GM23248 (cell line): ENCODE measurements at regions not wholly inside any gene's neighbourhood (a gene's known extent, or its start where the extent isn't known, plus 50 kb on each side); places are given as distances from the start of the nearest gene placed in this dataset.

Experiments used
- DNase-seq: peaks from one replicate; pipeline ENCODE4 v3.0.0-alpha.2; 2015
- H2AFZ ChIP-seq: fragments of 200-600 bp; sonication (generic); 2 replicates; pipeline ENCODE4 v1.6.1; 2016; ENCODE audit warnings: antibody characterized with exemption
- H3F3A ChIP-seq: fragments of 200-600 bp; sonication (generic); 2 replicates; pipeline ENCODE4 v1.6.1; 2016; ENCODE audit warnings: mild to moderate bottlenecking, antibody characterized with exemption, mixed run types; ENCODE audit not compliant: insufficient read depth
- H3K27ac ChIP-seq: fragments of 200-600 bp; sonication (generic); 2 replicates; pipeline ENCODE4 v1.5.1; 2016; ENCODE audit warnings: mild to moderate bottlenecking
- H3K27me3 ChIP-seq: fragments of 200-600 bp; sonication (generic); replicated peaks from 2 replicates; pipeline ENCODE4 v1.6.1; 2016; ENCODE audit warnings: mild to moderate bottlenecking; ENCODE audit not compliant: insufficient read depth
- H3K36me3 ChIP-seq: fragments of 200-600 bp; sonication (generic); 2 replicates; pipeline ENCODE4 v1.6.1; 2016; ENCODE audit warnings: low read depth, mild to moderate bottlenecking
- H3K4me1 ChIP-seq: fragments of 200-600 bp; sonication (generic); 2 replicates; pipeline ENCODE4 v1.6.1; 2016; ENCODE audit warnings: mild to moderate bottlenecking; ENCODE audit not compliant: insufficient read depth
- H3K4me2 ChIP-seq: fragments of 200-600 bp; sonication (generic); one replicate; pipeline ENCODE4 v1.6.1; 2016; ENCODE audit warnings: mild to moderate bottlenecking; ENCODE audit not compliant: unreplicated experiment
- H3K4me3 ChIP-seq: fragments of 200-600 bp; sonication (generic); 2 replicates; pipeline ENCODE4 v1.5.1; 2016; ENCODE audit warnings: mild to moderate bottlenecking
- H3K79me2 ChIP-seq: fragments of 200-600 bp; sonication (generic); 2 replicates; pipeline ENCODE4 v1.6.1; 2016; ENCODE audit warnings: mild to moderate bottlenecking; ENCODE audit not compliant: insufficient read depth
- H3K9ac ChIP-seq: fragments of 200-600 bp; sonication (generic); 2 replicates; pipeline ENCODE4 v1.6.1; 2016; ENCODE audit warnings: mild to moderate bottlenecking
- H3K9me2 ChIP-seq: fragments of 200-600 bp; sonication (generic); 2 replicates; pipeline ENCODE4 v1.6.1; 2016; ENCODE audit warnings: mixed run types, mild to moderate bottlenecking, moderate library complexity; ENCODE audit not compliant: insufficient read depth
- H3K9me3 ChIP-seq: fragments of 200-600 bp; sonication (generic); one replicate; pipeline ENCODE4 v1.6.1; 2017; ENCODE audit warnings: low read depth
- H4K20me1 ChIP-seq: fragments of 200-600 bp; sonication (generic); 2 replicates; pipeline ENCODE4 v1.6.0; 2016; ENCODE audit not compliant: insufficient read depth
- EZH2 ChIP-seq: fragments of 200-600 bp; sonication (generic); IDR thresholded peaks from 2 replicates; pipeline ENCODE4 v1.6.1; 2018; ENCODE audit warnings: antibody characterized with exemption, mild to moderate bottlenecking; ENCODE audit not compliant: insufficient read depth, poor library complexity, severe bottlenecking
- EZH2phosphoT487 ChIP-seq: fragments of 200-600 bp; sonication (generic); IDR thresholded peaks from 2 replicates; pipeline ENCODE4 v1.6.1; 2018; ENCODE audit warnings: antibody characterized with exemption, moderate library complexity, mild to moderate bottlenecking, low read depth; ENCODE audit not compliant: insufficient read depth
- WGBS, 2 experiments: methylation state at CpG; one replicate each; pipeline ENCODE4 v1.1.6; 2015 to 2017; ENCODE audit warnings: low lambda C conversion rate in 2 of 2, low coverage in 1 of 2; ENCODE audit errors: missing lambda C conversion rate in 2 of 2; 5-methylcytosine and 5-hydroxymethylcytosine counted together
- in situ Hi-C: fragments of 300-500 bp; cut with MboI; formaldehyde crosslinking; loops from 2 replicates; pipeline ENCODE4 v1.15.0; 2020

DNA sequence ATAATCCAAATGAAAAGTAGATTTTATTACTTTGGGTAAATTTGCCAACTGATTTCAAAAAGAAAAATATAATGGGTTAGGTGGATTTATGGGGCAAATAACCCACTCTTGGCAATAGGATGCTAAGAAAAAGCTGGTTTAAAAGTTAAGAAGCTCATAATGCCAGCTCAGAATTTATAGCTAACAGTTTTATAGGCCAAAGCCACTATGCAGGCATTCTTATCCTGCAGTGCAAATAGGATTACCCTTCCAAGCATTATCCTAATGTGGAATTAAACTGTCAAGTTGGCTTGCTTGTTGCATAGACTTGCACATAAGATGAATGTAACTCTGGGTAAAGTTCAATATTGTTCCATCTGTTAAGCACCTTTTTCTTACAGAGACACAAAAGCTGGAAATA lies 703.0 kb downstream of the PCDH18 start:
- H3K9me2 ChIP-seq, result no peaks in the 10 kb centered on the region
- in situ Hi-C loops, result no loop called here
- H3K79me2 ChIP-seq, result no peaks in the 10 kb centered on the region
- no peaks in the 10 kb centered on the region for H3K9me3 ChIP-seq
- no peaks in the 10 kb centered on the region for H3K27me3 ChIP-seq
- no peaks in the 10 kb centered on the region for H3F3A ChIP-seq
- no peaks in the 10 kb centered on the region for H3K4me1 ChIP-seq
- no peak overlapping the region for H3K9ac ChIP-seq
- H2AFZ ChIP-seq, result no peak overlapping the region
- no peak overlapping the region for H3K4me2 ChIP-seq
- TF ChIP-seq EZH2 (no peak), EZH2phosphoT487 (no peak)
- no peaks in the 10 kb centered on the region for H3K36me3 ChIP-seq
- H4K20me1 ChIP-seq, result no peaks in the 10 kb centered on the region
- H3K27ac ChIP-seq, result no peak overlapping the region
- H3K4me3 ChIP-seq, result no peak overlapping the region
- no peak for DNase-seq

DNA sequence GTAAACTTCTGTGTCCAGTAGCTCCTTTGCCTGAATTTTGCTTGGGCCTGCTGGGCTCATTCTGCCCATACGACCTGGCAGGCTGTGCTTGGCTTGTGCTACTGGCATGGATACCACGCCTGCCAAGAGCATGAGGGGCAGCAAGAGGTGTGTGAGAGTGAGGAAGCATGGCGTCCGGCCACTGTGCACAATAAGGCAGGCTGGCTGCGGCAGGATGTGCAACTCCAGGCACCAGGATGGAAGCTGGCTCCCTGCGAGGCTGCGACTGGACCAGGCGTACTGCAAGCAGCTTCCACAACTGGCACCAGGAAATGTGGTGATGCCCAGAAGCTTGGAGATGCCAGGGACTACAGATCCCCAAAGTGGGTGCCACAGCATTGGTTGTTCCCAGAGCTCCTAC lies 709.3 kb downstream of the PCDH18 start:
- TF ChIP-seq EZH2, result no peak
- no peak for TF ChIP-seq EZH2phosphoT487
- Histone ChIP-seq H3F3A (no peaks in the 10 kb centered on the region), H3K4me2 (no peak overlapping the region), H3K27me3 (no peaks in the 10 kb centered on the region), H3K4me3 (no peak overlapping the region), H3K4me1 (no peaks in the 10 kb centered on the region), H3K9me2 (peaks cover 4% of the 10 kb centered on the region; the same call in 1 of the 2 replicates), H3K79me2 (no peaks in the 10 kb centered on the region), H3K36me3 (no peaks in the 10 kb centered on the region), H3K9ac (no peak overlapping the region), H3K27ac (no peak overlapping the region), H4K20me1 (no peaks in the 10 kb centered on the region), H2AFZ (no peak overlapping the region), H3K9me3 (no peaks in the 10 kb centered on the region)
- no peak for DNase-seq
- in situ Hi-C loops, result no loop called here
- 51 to 58% methylated on average over 8 of the region's 8 CpGs for WGBS, 2 experiments

DNA sequence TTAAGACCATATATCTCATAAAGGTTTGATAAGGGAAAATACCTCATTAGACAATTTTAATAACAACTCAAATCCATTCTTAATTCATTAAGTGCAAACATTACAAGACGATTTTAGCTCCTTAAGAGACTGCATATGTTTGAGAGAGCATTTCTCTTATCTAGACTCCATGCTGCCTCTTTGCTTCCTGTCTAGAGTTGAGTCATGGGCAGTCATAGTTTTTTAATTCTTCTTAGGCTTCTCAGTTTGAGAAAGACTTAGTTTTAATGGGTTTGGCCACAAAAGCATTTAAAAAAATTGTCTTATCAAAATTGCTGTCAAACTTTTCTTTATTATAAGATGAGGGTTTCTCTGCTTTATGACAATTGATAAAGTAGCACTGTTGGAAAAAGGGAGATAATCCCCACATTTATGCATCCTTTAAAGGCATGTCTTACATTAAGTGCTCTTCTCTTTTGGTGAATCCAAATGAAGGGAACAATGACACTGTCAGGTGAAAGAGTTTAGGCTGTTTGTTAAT lies 713.4 kb downstream of the PCDH18 start:
- Histone ChIP-seq H4K20me1 (no peaks in the 10 kb centered on the region), H3K9me2 (peaks cover 4% of the 10 kb centered on the region; the same call in 1 of the 2 replicates), H3K4me2 (no peak overlapping the region), H3F3A (no peaks in the 10 kb centered on the region), H2AFZ (no peak overlapping the region), H3K79me2 (no peaks in the 10 kb centered on the region), H3K9me3 (no peaks in the 10 kb centered on the region), H3K9ac (no peak overlapping the region), H3K27me3 (no peaks in the 10 kb centered on the region), H3K36me3 (no peaks in the 10 kb centered on the region), H3K4me3 (no peak overlapping the region), H3K4me1 (no peaks in the 10 kb centered on the region), H3K27ac (no peak overlapping the region)
- TF ChIP-seq EZH2, result no peak
- TF ChIP-seq EZH2phosphoT487, result no peak
- WGBS, 2 experiments, result 5 to 11% methylated on average over 1 of the region's 1 CpG
- no peak for DNase-seq
- in situ Hi-C loops, result no loop called here

DNA sequence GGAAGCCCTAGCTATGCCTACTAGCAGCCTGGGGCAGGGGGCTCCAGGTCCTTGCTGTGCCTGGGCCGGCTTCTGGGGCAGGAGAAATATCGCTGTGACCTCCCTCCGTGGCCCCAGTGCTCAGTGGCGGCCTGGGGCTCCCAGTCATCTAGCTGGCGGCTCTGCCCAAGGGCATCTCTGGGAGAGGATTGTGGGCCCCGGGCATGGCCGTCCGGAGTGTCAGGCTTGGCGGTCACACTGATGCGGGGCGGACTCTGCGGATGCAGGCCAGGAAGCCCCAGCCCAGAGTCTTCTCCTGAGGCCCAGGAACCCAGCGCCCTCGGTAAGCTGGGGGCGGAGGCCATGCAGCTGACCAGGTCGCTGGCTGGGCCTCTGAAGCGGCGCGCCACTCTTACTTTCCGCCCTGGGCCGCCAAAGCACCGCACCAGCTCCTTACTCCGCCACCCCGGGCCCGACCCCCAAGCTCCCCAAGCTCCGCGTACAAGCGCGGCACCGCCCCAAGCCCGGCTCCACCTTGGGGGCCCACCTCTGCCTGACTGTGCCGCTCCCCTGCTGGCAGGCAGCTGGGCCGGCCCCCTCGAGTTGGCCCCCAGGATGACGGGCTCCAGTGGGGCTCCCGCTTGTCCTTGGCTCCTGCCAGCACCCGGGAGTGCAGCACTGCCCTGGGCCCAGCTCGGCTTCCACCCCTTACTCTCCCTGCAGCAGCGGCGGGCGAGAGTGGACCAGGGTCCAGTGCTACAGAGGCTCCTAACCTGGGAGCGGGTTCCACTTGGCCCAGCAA lies 720.0 kb downstream of the PCDH18 start:
- H3K4me2 ChIP-seq, result no peak overlapping the region
- no peaks in the 10 kb centered on the region for H3F3A ChIP-seq
- H3K27ac ChIP-seq, result no peak overlapping the region
- in situ Hi-C loops, result no loop called here
- no peak overlapping the region for H3K9ac ChIP-seq
- no peak overlapping the region for H3K4me3 ChIP-seq
- H3K36me3 ChIP-seq, result no peaks in the 10 kb centered on the region
- TF ChIP-seq EZH2phosphoT487, result no peak
- TF ChIP-seq EZH2, result no peak
- no peaks in the 10 kb centered on the region for H3K4me1 ChIP-seq
- no peaks in the 10 kb centered on the region for H3K9me3 ChIP-seq
- DNase-seq, result no peak
- no peaks in the 10 kb centered on the region for H3K79me2 ChIP-seq
- H3K9me2 ChIP-seq, result no peaks in the 10 kb centered on the region
- no peaks in the 10 kb centered on the region for H4K20me1 ChIP-seq
- H3K27me3 ChIP-seq, result no peaks in the 10 kb centered on the region
- no peak overlapping the region for H2AFZ ChIP-seq
- WGBS, 2 experiments, result 74 to 76% methylated on average over 23 to 41 of the region's 42 CpGs
